WTC11 (cell line): ENCODE measurements at regions not wholly inside any gene's neighbourhood (a gene's known extent, or its start where the extent isn't known, plus 50 kb on each side); places are given as distances from the start of the nearest gene placed in this dataset.

ENCODE experiments used
- ATAC-seq: fragments of 200-7000 bp; cut with Tn5 transposase; 2 replicates; pipeline ENCODE4 v1.10.0; 2021; ENCODE audit warnings: mild to moderate bottlenecking, moderate library complexity
- CTCF ChIA-PET: fragments of 300-600 bp; sonication (Branson Sonifier 250); formaldehyde crosslinking; loops from one replicate; lab custom pipeline; 2021; ENCODE audit warnings: antibody characterized with exemption; lab: Charles Lee
- POLR2A ChIA-PET: fragments of 350-600 bp; sonication (Branson Sonifier 250); formaldehyde crosslinking; loops from one replicate; lab custom pipeline; 2021; ENCODE audit warnings: antibody characterized with exemption; lab: Charles Lee
- DNase-seq: peaks from one replicate; pipeline ENCODE4 v3.0.0; 2021; ENCODE audit warnings: low spot score
- H3K27ac Mint-ChIP-seq: 2 replicates; pipeline ENCODE4 v1.8.0; 2021; ENCODE audit warnings: mixed read lengths
- H3K27me3 Mint-ChIP-seq: 2 replicates; pipeline ENCODE4 v1.8.0; 2021; ENCODE audit warnings: low read depth, mild to moderate bottlenecking, moderate library complexity, mixed read lengths
- H3K36me3 Mint-ChIP-seq: 2 replicates; pipeline ENCODE4 v1.8.0; 2021; ENCODE audit warnings: mixed read lengths
- H3K4me1 Mint-ChIP-seq: 2 replicates; pipeline ENCODE4 v1.8.0; 2022; ENCODE audit warnings: mixed read lengths
- H3K4me3 Mint-ChIP-seq: 2 replicates; pipeline ENCODE4 v1.8.0; 2021; ENCODE audit warnings: mild to moderate bottlenecking, moderate library complexity, mixed read lengths
- H3K9me3 Mint-ChIP-seq: 2 replicates; pipeline ENCODE4 v1.8.0; 2021; ENCODE audit warnings: mixed read lengths
- CREB1 ChIP-seq: sonication (generic); formaldehyde crosslinking; IDR thresholded peaks from 2 replicates; pipeline ENCODE4 v1.8.0; 2023; ENCODE audit warnings: mild to moderate bottlenecking, missing genetic modification reagents
- CREM ChIP-seq: sonication (generic); formaldehyde crosslinking; IDR thresholded peaks from 2 replicates; pipeline ENCODE4 v1.8.1; 2022; ENCODE audit warnings: mild to moderate bottlenecking, missing genetic modification reagents, moderate library complexity
- CTCF ChIP-seq: fragments of 200-600 bp; IDR thresholded peaks from 2 replicates; pipeline ENCODE4 v1.8.0; 2022; ENCODE audit warnings: antibody characterized with exemption
- EMX1 ChIP-seq: fragments of 250-450 bp; sonication (Bioruptor Pico); IDR thresholded peaks from 2 replicates; pipeline ENCODE4 v1.8.0; 2021; ENCODE audit warnings: mild to moderate bottlenecking
- FOXJ3 ChIP-seq: sonication (generic); formaldehyde crosslinking; IDR thresholded peaks from 2 replicates; pipeline ENCODE4 v1.9.0; 2021; ENCODE audit warnings: missing genetic modification reagents, mild to moderate bottlenecking, borderline replicate concordance
- FOXP4 ChIP-seq: sonication (generic); formaldehyde crosslinking; IDR thresholded peaks from 2 replicates; pipeline ENCODE4 v1.8.0; 2022; ENCODE audit warnings: mild to moderate bottlenecking, missing genetic modification reagents
- GTF2I ChIP-seq: fragments of 250-450 bp; sonication (Bioruptor Pico); conservative IDR thresholded peaks from 2 replicates; pipeline ENCODE4 v1.4.0; 2021; ENCODE audit warnings: mild to moderate bottlenecking
- MAX ChIP-seq: sonication (generic); formaldehyde crosslinking; IDR thresholded peaks from 2 replicates; pipeline ENCODE4 v1.8.0; 2022; ENCODE audit warnings: mild to moderate bottlenecking, missing genetic modification reagents
- NFATC4 ChIP-seq: fragments of 250-450 bp; sonication (Bioruptor Pico); IDR thresholded peaks from 2 replicates; pipeline ENCODE4 v1.9.0; 2021; ENCODE audit warnings: mild to moderate bottlenecking
- NR1H2 ChIP-seq: sonication (generic); formaldehyde crosslinking; IDR thresholded peaks from 2 replicates; pipeline ENCODE4 v1.9.0; 2021; ENCODE audit warnings: mild to moderate bottlenecking, moderate library complexity, missing genetic modification reagents
- PRDM15 ChIP-seq: sonication (generic); formaldehyde crosslinking; IDR thresholded peaks from 2 replicates; pipeline ENCODE4 v1.8.0; 2022; ENCODE audit warnings: missing genetic modification reagents
- RELA ChIP-seq: sonication (generic); formaldehyde crosslinking; IDR thresholded peaks from 2 replicates; pipeline ENCODE4 v1.8.1; 2022; ENCODE audit warnings: missing genetic modification reagents, mild to moderate bottlenecking, borderline replicate concordance
- SMAD4 ChIP-seq: sonication (generic); formaldehyde crosslinking; IDR thresholded peaks from 2 replicates; pipeline ENCODE4 v1.8.0; 2022; ENCODE audit warnings: mild to moderate bottlenecking, missing genetic modification reagents
- USF2 ChIP-seq: sonication (generic); formaldehyde crosslinking; IDR thresholded peaks from 2 replicates; pipeline ENCODE4 v1.8.1; 2023; ENCODE audit warnings: mild to moderate bottlenecking, missing genetic modification reagents, moderate library complexity
- ZBTB21 ChIP-seq: sonication (generic); formaldehyde crosslinking; IDR thresholded peaks from 2 replicates; pipeline ENCODE4 v1.8.1; 2023; ENCODE audit warnings: mild to moderate bottlenecking, missing genetic modification reagents, borderline replicate concordance
- ZMAT4 ChIP-seq: fragments of 250-450 bp; sonication (Bioruptor Pico); IDR thresholded peaks from 2 replicates; pipeline ENCODE4 v1.9.0; 2021; ENCODE audit warnings: mild to moderate bottlenecking
- ZNF425 ChIP-seq: fragments of 250-450 bp; sonication (Bioruptor Pico); conservative IDR thresholded peaks from 2 replicates; pipeline ENCODE4 v1.9.0; 2021; ENCODE audit warnings: mild to moderate bottlenecking

- Mint-ChIP-seq H3K27me3 (no peaks in the 10 kb centered on the region), H3K4me3 (no peak overlapping the region), H3K9me3 (peaks cover 5% of the 10 kb centered on the region), H3K4me1 (no peaks in the 10 kb centered on the region), H3K27ac (no peak overlapping the region), H3K36me3 (no peaks in the 10 kb centered on the region)
- POLR2A ChIA-PET, result no interaction called here
- no peak for DNase-seq
- CTCF ChIA-PET, result no interaction called here
- TF ChIP-seq ZNF425 (CRISPR knock-in tag) (no peak), EMX1 (CRISPR knock-in tag) (no peak), FOXP4 (CRISPR knock-in tag) (no peak), PRDM15 (CRISPR knock-in tag) (no peak)
- TF ChIP-seq, all 79 proteins: peak for 0
- no peak for ATAC-seq
Observed at GRCh38 chr13:83414393-83414792, 467.9 kb downstream of the SLITRK1 start.

GRCh38 chr13:83386609-83387008 lies 495.7 kb downstream of the SLITRK1 start:
- no peak for ATAC-seq
- Mint-ChIP-seq H3K27ac (no peak overlapping the region), H3K9me3 (no peaks in the 10 kb centered on the region), H3K4me3 (no peak overlapping the region), H3K27me3 (no peaks in the 10 kb centered on the region), H3K4me1 (no peaks in the 10 kb centered on the region), H3K36me3 (no peaks in the 10 kb centered on the region)
- TF ChIP-seq ZBTB21 (CRISPR knock-in tag), result no peak
- TF ChIP-seq ZMAT4 (CRISPR knock-in tag), result no peak
- no peak for TF ChIP-seq USF2
- no peak for TF ChIP-seq FOXJ3 (CRISPR knock-in tag)
- POLR2A ChIA-PET, result no interaction called here
- CTCF ChIA-PET, result no interaction called here
- DNase-seq, result no peak

- Mint-ChIP-seq H3K4me3 (no peak overlapping the region), H3K27ac (no peak overlapping the region), H3K27me3 (no peaks in the 10 kb centered on the region), H3K9me3 (peaks cover 3% of the 10 kb centered on the region; the same call in 1 of the 2 replicates), H3K36me3 (no peaks in the 10 kb centered on the region), H3K4me1 (no peaks in the 10 kb centered on the region)
- CTCF ChIA-PET, result no interaction called here
- ATAC-seq, result no peak
- POLR2A ChIA-PET, result no interaction called here
- DNase-seq, result no peak
- TF ChIP-seq NFATC4 (CRISPR knock-in tag), result no peak
- no peak for TF ChIP-seq NR1H2
- no peak for TF ChIP-seq CREM (CRISPR knock-in tag)
- no peak for TF ChIP-seq ZMAT4 (CRISPR knock-in tag)
- no peak for TF ChIP-seq MAX (CRISPR knock-in tag)
- no peak for TF ChIP-seq RELA (CRISPR knock-in tag)
- no peak for TF ChIP-seq FOXJ3 (CRISPR knock-in tag)
- no peak for TF ChIP-seq SMAD4 (CRISPR knock-in tag)
- no peak for TF ChIP-seq GTF2I (CRISPR knock-in tag)
- TF ChIP-seq EMX1 (CRISPR knock-in tag), result no peak
- no peak for TF ChIP-seq CTCF
- TF ChIP-seq CREB1 (CRISPR knock-in tag), result no peak
- no peak for TF ChIP-seq FOXP4 (CRISPR knock-in tag)
Observed at GRCh38 chr13:83378908-83379307, 503.4 kb downstream of the SLITRK1 start.
